Mucosa of stomach (tissue), 1 donor: ENCODE measurements at regions not wholly inside any gene's neighbourhood (a gene's known extent, or its start where the extent isn't known, plus 50 kb on each side); places are given as distances from the start of the nearest gene placed in this dataset.

Source experiments
- H3K27me3 ChIP-seq: one replicate; pipeline ENCODE4 v1.7.0; 2013; ENCODE audit warnings: mild to moderate bottlenecking, low read length; ENCODE audit not compliant: control insufficient read depth, insufficient read depth
- H3K36me3 ChIP-seq: one replicate; pipeline ENCODE4 v1.7.0; 2013; ENCODE audit warnings: low read length; ENCODE audit not compliant: control insufficient read depth, insufficient read depth
- H3K4me1 ChIP-seq: one replicate; pipeline ENCODE4 v1.7.0; 2013; ENCODE audit warnings: mild to moderate bottlenecking, low read length; ENCODE audit not compliant: control insufficient read depth, insufficient read depth
- H3K4me3 ChIP-seq: one replicate; pipeline ENCODE4 v1.7.0; 2013; ENCODE audit warnings: low read length
- H3K9ac ChIP-seq: one replicate; pipeline ENCODE4 v1.7.0; 2013; ENCODE audit warnings: mild to moderate bottlenecking, low read length, moderate library complexity
- H3K9me3 ChIP-seq: one replicate; pipeline ENCODE4 v1.7.0; 2013; ENCODE audit warnings: mild to moderate bottlenecking, low read length, moderate library complexity; ENCODE audit not compliant: control insufficient read depth
- donor health status: Pancreatic carcinoma.

DNA sequence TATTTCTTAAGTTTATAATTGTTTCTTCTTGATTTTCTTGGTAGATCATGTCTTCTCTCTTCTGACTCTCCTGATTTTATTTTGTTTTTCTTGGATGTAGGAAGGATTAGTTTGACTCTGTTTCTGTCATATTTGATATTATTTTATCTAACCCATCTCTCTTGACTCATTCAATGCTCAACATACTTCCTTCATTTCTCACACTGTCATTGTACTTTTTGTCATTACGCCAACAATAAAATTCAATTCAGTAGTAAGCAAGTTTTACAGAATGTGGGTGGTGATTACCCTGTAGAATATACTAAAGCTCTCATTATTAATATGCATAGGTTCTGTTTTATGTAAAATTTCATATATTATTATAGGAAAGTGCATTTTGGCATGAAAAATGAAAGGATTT lies 1303.0 kb upstream of the AGA start:
- Histone ChIP-seq H3K9ac (no peak overlapping the region), H3K4me3 (no peak overlapping the region)

DNA sequence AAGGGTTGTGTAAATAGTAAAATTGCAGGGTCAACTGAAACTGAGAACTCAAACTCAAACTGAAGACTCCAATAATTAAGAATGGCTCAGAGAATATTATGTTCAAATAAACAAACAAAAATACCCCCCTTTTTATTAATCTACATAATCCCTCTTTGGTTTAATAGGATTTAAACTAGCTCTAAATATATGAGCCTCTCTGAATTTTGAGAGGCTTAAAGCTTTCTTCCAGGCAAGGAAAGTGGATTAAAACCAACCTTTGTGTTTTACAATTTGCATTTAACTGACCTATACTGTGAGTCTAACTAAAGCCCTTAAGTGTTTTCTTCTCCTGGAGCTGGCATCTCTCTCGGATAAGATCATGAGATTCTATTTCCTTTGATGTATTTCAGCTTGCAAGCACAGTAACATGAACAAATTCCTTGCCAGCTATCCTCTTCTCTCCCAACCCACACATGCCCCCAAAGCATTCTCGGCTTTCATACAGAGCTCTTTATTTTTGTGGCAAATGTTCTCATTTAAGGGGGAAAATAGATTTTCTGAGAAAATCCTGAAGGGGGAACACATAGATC lies 1310.8 kb upstream of the AGA start:
- Histone ChIP-seq H3K27me3 (no peaks in the 10 kb centered on the region), H3K36me3 (no peaks in the 10 kb centered on the region), H3K4me1 (no peaks in the 10 kb centered on the region), H3K9ac (no peak overlapping the region), H3K9me3 (no peaks in the 10 kb centered on the region), H3K4me3 (no peak overlapping the region)

More for the DNA sequence above, 1303.0 kb upstream of the AGA start:
- Histone ChIP-seq H3K27me3 (no peaks in the 10 kb centered on the region), H3K9me3 (no peaks in the 10 kb centered on the region), H3K4me1 (no peaks in the 10 kb centered on the region), H3K36me3 (no peaks in the 10 kb centered on the region)

DNA sequence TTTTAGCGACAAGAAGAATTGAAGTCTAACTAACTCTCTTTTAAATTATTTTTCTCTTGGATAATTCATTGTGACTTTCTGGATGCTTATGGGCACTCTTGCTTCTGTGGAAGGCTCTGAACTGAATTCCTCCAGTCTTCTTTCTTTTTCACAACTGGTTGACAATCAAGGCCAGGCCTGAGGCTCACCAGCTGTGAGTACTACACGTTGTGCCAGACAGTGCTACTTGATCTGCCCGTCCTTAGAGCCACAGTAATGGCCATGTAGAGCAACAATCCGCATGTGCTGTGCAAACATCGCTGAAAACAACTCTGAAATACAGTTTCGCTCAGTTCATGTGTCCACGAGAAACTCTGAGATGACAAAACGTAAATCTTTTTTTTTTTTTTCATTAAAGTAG lies 1336.3 kb upstream of the AGA start:
- H3K9me3 ChIP-seq = no peaks in the 10 kb centered on the region
- H3K4me3 ChIP-seq = no peak overlapping the region
- no peaks in the 10 kb centered on the region for H3K4me1 ChIP-seq
- no peaks in the 10 kb centered on the region for H3K36me3 ChIP-seq
- no peak overlapping the region for H3K9ac ChIP-seq
- no peaks in the 10 kb centered on the region for H3K27me3 ChIP-seq

DNA sequence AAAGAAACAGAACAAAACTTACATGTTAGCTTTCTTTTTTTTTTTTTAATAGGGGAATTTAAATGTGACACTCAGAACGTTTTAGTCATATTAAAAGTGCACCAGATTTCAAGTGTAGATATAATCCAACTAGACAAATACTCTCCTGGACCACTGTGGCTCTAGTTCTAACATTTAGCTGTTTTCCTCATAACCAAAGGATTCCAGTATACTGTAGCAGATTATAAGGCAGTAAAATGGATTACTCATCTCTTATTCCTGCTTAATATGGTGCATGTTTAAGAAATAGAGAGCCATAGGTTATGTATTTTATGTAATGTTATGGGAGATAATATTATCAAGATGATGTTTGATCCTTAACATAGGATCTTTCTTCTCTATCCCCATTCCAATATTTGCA lies 1339.5 kb upstream of the AGA start:
- H3K4me1 ChIP-seq = no peaks in the 10 kb centered on the region
- H3K4me3 ChIP-seq = no peak overlapping the region
- no peaks in the 10 kb centered on the region for H3K27me3 ChIP-seq
- H3K36me3 ChIP-seq = no peaks in the 10 kb centered on the region
- no peaks in the 10 kb centered on the region for H3K9me3 ChIP-seq
- no peak overlapping the region for H3K9ac ChIP-seq

DNA sequence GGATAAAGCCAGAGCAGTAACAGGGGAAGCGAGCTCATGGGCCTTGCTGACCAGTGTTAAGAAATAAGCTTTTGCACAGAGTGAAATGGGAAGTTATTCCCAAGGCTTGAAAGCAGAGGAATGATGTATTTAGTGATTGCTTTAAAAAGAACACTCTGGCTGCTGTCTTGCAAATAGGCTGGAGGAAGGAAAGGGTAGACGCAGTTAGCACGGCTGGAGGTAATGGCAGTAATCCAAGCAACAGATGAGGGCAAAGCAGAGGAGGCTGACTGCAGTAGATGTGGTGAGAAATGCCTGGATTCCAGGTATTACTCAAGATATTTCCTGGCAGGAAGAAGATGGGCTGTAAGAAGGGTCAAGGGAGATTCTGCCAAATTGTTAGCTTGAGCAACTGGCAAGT lies 1342.3 kb upstream of the AGA start:
- Histone ChIP-seq H3K9ac (no peak overlapping the region), H3K4me3 (no peak overlapping the region), H3K4me1 (no peaks in the 10 kb centered on the region), H3K27me3 (no peaks in the 10 kb centered on the region), H3K36me3 (no peaks in the 10 kb centered on the region), H3K9me3 (no peaks in the 10 kb centered on the region)

DNA sequence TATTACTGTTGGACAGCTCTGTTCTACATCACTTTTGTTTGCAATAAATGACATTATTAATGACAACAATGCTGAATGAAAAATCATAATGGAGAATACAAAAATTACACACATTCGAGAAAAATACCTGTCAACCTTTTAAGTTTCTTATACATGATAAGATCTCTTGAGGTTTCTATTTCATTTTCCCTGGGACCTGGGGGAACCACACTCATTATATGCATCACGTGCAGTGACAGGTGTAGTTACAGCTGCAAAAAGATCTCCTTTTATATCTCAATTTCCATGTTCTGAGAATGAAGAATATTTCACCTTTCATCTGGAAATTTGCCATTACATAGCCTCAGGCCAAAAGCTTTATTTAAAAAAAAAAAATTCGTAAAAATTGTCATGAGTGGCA lies 1347.0 kb upstream of the AGA start:
- Histone ChIP-seq H3K27me3 (no peaks in the 10 kb centered on the region), H3K9ac (no peak overlapping the region), H3K9me3 (no peaks in the 10 kb centered on the region)

DNA sequence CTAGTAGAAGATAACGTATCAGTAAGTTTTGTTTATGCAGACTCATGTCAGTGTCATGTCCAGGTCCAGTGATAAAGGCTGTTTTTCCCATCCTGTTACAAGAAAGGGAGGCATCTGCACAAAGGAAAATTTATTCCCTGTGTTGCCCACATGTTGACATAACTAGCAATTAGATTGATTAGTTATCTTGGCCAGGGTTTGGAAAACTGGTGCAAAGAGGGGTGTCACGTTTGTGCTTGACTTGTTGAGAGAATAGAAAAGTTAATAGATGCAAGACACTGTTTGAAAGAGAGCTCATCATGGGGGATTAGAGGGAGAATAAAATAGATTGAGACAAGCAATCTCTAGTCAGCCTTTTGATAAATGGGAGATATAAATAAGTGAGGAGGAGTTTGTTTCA lies 1357.0 kb upstream of the AGA start:
- H3K4me3 ChIP-seq = no peak overlapping the region
- no peaks in the 10 kb centered on the region for H3K4me1 ChIP-seq
- H3K9me3 ChIP-seq = no peaks in the 10 kb centered on the region
- H3K9ac ChIP-seq = no peak overlapping the region
- no peaks in the 10 kb centered on the region for H3K27me3 ChIP-seq
- H3K36me3 ChIP-seq = no peaks in the 10 kb centered on the region

More for the DNA sequence above, 1347.0 kb upstream of the AGA start:
- no peaks in the 10 kb centered on the region for H3K36me3 ChIP-seq
- no peaks in the 10 kb centered on the region for H3K4me1 ChIP-seq
- H3K4me3 ChIP-seq = no peak overlapping the region

DNA sequence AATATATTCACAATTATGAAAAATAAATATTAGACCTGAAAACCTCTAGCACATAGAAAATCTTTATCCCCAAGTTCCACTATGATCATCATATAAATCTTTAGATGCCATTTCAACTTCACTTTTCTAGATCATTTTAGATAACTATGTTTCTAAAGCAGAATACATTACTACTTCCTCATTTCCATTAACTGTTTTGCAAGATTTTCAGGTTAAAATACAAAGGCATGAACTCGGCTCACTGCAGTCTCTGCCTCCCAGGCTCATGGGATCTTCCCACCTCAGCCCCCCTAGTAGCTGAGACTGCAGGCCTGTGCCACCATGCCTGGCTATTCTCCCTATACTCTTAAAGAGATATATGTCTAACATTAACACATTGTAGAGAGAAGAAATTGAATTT lies 1365.9 kb upstream of the AGA start:
- Histone ChIP-seq H3K9ac (no peak overlapping the region), H3K4me3 (no peak overlapping the region), H3K9me3 (no peaks in the 10 kb centered on the region), H3K27me3 (no peaks in the 10 kb centered on the region), H3K4me1 (no peaks in the 10 kb centered on the region), H3K36me3 (no peaks in the 10 kb centered on the region)

DNA sequence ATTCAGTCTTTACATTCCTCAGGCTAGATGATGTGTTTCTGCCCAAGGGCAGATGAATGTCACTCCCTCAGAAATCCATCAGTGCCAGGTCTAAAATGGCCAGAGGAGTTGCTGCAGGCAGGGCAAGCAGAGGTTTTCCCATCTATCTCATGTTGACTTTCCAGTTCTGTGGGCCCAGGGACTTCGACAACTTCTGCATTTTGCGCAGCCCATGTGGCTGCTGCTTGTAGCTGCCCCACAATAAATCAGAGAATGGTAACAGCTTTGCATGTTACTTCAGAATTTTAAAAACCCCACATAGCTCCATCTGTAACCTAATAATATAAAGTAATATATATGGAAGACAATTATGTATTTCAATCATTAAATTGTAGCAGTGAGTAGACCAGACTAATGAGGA lies 1367.7 kb upstream of the AGA start:
- no peaks in the 10 kb centered on the region for H3K4me1 ChIP-seq
- no peak overlapping the region for H3K9ac ChIP-seq
- no peaks in the 10 kb centered on the region for H3K9me3 ChIP-seq
- H3K36me3 ChIP-seq = no peaks in the 10 kb centered on the region
- no peaks in the 10 kb centered on the region for H3K27me3 ChIP-seq
- no peak overlapping the region for H3K4me3 ChIP-seq

DNA sequence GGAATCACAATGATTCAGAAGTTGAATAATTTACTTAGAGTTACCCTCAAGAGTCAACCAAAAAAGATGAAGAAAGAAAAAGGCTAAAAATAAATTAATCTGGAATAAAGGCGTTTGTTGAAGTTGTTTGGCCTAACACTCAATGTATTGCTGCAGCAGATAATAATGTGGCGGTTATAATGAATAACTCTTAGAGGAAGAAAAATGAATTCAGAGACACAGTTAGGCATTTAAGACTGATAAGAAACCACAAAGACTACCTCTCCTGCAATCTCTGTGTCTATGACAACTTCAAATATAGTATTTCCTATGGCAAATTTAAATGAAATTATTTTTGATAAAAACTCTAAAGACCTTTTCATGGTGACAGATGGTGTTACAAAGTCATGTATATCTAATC lies 1369.1 kb upstream of the AGA start:
- Histone ChIP-seq H3K4me3 (no peak overlapping the region), H3K9me3 (no peaks in the 10 kb centered on the region), H3K9ac (no peak overlapping the region), H3K27me3 (no peaks in the 10 kb centered on the region), H3K4me1 (no peaks in the 10 kb centered on the region), H3K36me3 (no peaks in the 10 kb centered on the region)

DNA sequence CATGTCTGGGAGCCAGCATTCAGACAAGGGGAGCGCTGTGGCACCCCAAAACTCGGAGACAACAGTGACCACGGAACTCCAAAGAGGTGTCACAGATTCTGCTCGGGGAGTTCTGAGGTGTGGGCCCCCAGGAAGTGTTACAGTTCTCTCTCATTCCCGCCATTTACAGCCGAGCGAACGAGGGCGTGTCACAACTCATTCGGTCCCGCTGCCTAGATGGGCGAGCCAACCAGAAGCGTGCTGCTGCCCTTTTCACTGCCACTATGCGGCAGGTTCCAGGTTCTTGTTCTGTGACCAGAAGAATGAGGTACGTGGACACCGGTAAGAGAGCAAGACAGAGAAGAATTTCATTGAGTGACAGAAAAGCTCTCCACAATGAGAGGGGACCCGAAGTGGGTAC lies 1370.6 kb upstream of the AGA start:
- Histone ChIP-seq H3K9ac (no peak overlapping the region), H3K4me3 (no peak overlapping the region), H3K9me3 (no peaks in the 10 kb centered on the region), H3K36me3 (no peaks in the 10 kb centered on the region), H3K27me3 (no peaks in the 10 kb centered on the region), H3K4me1 (no peaks in the 10 kb centered on the region)

DNA sequence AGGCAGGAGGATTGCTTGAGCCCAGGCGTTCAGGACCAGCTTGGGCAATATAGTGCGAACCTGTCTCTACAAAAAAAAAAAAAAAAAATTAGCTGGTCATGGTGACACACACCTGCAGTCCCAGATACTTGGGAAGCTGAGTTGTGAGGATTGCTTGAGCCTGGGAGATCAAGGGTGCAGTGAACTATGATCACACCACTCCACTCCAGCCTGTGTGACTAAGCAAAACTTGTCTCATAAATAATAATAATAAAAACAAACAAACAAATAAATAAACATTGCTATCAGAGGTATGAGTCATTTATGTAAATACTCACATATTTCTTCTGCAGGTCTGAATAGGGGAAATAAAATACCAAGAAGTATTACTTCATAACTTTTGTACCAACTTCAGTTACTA lies 1372.7 kb upstream of the AGA start:
- H3K9ac ChIP-seq = no peak overlapping the region
- H3K4me3 ChIP-seq = no peak overlapping the region
- H3K27me3 ChIP-seq = no peaks in the 10 kb centered on the region
- H3K4me1 ChIP-seq = no peaks in the 10 kb centered on the region
- no peaks in the 10 kb centered on the region for H3K36me3 ChIP-seq
- no peaks in the 10 kb centered on the region for H3K9me3 ChIP-seq

DNA sequence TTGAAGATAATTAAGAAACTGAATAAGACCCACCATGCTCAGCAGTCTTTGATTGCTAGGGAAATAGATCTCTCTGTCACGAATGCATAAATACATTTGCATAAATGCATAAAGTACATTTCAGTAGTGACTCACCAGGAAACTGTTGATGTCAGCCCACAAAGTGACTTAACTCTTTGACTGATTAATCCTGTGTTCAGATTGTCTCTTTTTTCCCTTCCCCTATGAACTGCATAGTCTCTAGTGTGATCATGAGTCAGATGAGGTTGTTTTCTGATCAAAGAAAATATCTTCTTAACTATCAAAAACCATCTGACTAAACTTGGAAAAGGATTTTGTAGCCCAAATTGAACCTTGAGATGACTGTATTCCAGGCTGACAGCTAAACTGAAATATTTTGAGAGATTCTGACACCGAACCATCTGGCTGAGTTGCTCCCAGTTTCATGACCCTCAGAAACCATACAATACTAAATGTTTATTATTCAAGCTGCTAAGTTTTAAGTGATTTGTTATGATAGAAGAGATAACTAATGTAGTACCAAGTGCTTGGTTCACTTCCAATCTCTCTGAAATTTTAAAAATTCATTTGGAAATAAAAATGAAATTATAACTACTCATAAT lies 1381.5 kb upstream of the AGA start:
- no peaks in the 10 kb centered on the region for H3K36me3 ChIP-seq
- H3K4me1 ChIP-seq = no peaks in the 10 kb centered on the region
- no peak overlapping the region for H3K4me3 ChIP-seq
- no peaks in the 10 kb centered on the region for H3K9me3 ChIP-seq
- no peaks in the 10 kb centered on the region for H3K27me3 ChIP-seq
- H3K9ac ChIP-seq = no peak overlapping the region
